HG02840 (cell line): ENCODE measurements at regions not wholly inside any gene's neighbourhood (a gene's known extent, or its start where the extent isn't known, plus 50 kb on each side); places are given as distances from the start of the nearest gene placed in this dataset.
"Not testable (repeated sequence)": the region's sequence is repeated elsewhere in the genome, so short reads cannot be mapped to it uniquely, and the experiment has no call there.

Source experiments
- ATAC-seq: cut with Tn5 transposase; IDR thresholded peaks from one replicate; pipeline ENCODE4 v1.9.1; 2021; ENCODE audit warnings: mild to moderate bottlenecking, moderate library complexity, moderate number of reproducible peaks; ENCODE audit not compliant: unreplicated experiment, low FRiP score

- no peak for ATAC-seq
These were observed 609.9 kb upstream of the CITED2 start for GRCh38 chr6:139984317-139984716.

DNA sequence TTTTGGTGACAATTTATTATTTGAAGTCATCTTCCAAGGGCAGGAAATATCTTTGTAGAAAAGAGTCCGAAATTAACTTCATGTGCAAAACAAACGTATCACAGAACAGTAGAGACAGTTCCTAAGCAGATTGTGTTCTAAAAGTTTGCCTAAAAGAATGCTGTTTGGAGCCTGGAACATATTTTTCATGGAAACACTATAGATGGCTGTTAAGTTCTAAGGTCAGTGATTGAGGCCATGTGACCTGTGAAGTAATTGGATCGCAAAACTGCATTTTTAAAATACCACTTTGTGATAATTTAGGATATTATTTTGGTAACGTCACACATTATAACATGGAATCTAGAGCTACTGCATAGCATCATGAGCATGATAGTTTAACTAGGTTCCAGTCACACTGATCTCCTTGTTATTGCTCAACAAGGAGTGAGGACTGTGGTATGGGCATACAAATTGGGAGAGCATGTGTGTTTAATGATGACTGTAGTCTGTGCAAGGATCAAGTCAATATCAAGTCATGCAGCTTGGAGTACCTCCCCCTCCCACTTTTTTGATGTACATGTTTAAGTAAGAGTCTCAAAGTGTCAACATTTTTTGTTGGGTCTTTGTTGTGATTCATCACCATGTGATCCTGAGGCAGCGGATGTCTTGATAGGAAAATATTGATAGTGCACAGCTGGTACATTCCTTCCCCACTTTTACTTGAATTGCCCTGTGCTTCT is 609.3 kb upstream of the CITED2 start:
- no peak for ATAC-seq

DNA sequence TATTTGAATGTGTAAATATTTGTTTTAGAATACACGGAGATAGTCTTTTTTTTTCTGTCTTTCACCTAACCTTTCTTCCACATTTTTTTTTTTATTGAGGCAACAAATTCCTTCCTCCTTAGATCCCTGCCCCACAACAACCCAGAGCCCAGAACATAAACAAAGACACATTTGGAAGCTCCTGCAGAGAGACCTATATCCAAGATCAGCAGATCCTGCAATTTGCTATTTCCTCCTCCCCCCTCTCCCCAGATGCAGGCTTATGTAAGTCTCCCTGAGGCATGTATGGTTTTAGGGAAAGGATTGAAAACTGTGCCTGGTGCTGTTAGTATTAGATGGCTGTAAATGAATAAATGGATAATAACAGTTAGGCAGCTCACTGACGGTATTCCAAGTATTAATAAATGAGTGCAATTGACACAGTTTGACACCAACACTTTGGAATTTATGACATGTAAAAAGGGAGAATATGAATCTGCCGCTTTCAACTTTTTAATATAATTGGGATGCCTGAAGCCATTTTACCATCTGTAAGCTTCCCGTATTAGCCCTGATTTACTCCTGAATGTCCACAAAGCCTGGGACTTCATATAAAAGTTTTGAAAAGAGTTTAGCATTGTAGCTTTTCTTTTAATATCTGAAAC is 608.3 kb upstream of the CITED2 start:
- no peak for ATAC-seq

DNA sequence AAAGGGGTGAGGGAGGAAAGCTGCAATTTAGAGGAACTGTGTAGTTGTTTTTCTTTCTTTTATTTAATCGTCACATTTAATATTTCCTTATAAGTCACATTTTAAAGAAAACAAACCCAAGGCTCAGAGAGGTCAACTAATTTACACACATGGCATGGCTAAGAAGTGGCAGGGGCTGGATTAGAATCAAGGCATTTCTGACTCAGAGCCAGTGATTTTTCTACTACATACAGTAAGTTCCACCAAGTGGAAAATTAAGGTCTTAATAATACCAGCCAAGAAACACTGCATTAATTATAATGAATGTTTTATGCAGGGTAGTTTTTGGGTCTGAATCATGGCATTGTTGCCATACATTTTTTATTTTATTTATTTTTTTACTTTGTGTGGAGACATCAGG is 607.7 kb upstream of the CITED2 start:
- ATAC-seq = no peak

DNA sequence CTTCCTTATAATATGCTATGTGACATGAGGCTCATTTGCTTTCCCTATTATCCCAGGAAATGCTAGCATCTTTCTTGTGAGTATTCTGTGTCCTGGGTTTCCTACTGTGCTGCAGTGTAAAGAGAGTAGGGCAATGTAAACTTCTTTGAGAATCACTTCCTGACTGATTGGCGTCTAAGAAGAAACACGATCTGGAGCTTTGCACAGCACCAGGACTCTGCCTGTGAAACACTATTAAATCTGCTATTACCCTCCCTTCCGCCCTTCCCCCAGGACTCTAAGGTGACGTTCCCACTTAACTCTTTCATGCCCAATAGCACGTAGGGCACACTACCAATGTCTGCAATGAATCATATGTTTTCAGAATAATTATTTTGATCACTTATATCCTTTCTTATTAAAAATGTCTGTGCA is 607.3 kb upstream of the CITED2 start:
- ATAC-seq = no peak

- no peak for ATAC-seq
These were observed 606.7 kb upstream of the CITED2 start for GRCh38 chr6:139981066-139981624.

- not testable (repeated sequence) for ATAC-seq
These were observed 606.2 kb upstream of the CITED2 start for GRCh38 chr6:139980631-139981030.

- ATAC-seq = no peak
These were observed 604.7 kb upstream of the CITED2 start for GRCh38 chr6:139979021-139979725.

- ATAC-seq = no peak
These were observed 603.5 kb upstream of the CITED2 start for GRCh38 chr6:139977887-139978332.

- no peak for ATAC-seq
These were observed 599.4 kb upstream of the CITED2 start for GRCh38 chr6:139973669-139974344.

GRCh38 chr6:139972116-139972515 is 597.7 kb upstream of the CITED2 start:
- no peak for ATAC-seq

GRCh38 chr6:139970591-139970991 is 596.1 kb upstream of the CITED2 start:
- ATAC-seq = no peak

- ATAC-seq = no peak
These were observed 593.0 kb upstream of the CITED2 start for GRCh38 chr6:139967497-139967896.

GRCh38 chr6:139965393-139965792 is 590.9 kb upstream of the CITED2 start:
- ATAC-seq = no peak

GRCh38 chr6:139964737-139965136 is 590.3 kb upstream of the CITED2 start:
- no peak for ATAC-seq

GRCh38 chr6:139962654-139963347 is 588.4 kb upstream of the CITED2 start:
- ATAC-seq = no peak

GRCh38 chr6:139961190-139961589 is 586.7 kb upstream of the CITED2 start:
- ATAC-seq = no peak

GRCh38 chr6:139960671-139961070 is 586.2 kb upstream of the CITED2 start:
- ATAC-seq = no peak

DNA sequence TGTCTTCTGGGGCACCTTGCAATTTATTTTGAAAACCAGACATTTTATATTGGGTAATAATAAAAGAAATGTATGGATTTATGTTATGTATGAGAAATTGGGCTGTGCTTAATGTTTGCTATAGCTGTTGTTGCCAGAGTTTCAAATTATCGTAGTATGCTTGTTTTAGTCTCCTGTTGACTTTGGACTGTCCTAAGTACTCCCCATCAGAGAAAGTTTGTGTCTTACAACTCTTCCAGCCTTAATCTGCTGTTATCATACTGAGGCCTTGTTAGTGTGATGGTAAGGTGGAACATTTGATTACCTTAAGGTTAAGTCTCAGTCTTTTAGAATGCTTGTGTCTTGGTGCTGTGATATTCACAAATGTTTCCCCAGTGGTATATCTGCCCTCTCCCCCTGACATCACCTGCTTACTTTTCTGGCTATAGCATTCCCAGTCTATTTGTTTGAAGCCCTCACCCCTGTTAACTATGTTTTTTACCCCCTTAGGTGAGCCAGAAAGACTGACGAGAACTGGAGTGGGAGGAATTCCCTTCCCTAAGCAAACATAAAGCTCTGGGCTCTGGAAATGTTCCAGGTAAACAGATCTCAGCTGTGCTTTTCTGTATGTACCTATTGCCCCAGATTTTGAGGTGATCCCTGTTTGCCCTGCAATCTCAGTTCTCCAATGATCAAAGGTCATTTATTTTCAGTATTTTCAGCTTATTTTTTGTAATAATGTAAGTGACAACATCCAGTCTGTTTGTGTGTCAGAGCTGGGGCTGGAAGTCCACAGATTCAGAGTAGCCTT is 581.1 kb upstream of the CITED2 start:
- ATAC-seq = no peak
